ENCODE measurements at regions not wholly inside any gene's neighbourhood (a gene's known extent, or its start where the extent isn't known, plus 50 kb on each side); places are given as distances from the start of the nearest gene placed in this dataset.
"Not testable (repeated sequence)": the region's sequence is repeated elsewhere in the genome, so short reads cannot be mapped to it uniquely, and the experiment has no call there.

GRCh38 chr18:22822024-22822423, 111.1 kb upstream of the RBBP8 start:
- TF ChIP-seq POLR2A (IDR thresholded peaks at IDR 0.05) (no peak), CTCF (IDR thresholded peaks at IDR 0.05) (no peak)
- Histone ChIP-seq H3K27ac (no peak overlapping the region), H3K4me3 (no peak overlapping the region), H3K9me3 (no peaks in the 10 kb centered on the region), H3K36me3 (no peaks in the 10 kb centered on the region), H3K4me1 (no peaks in the 10 kb centered on the region), H3K27me3 (no peaks in the 10 kb centered on the region)
- no peak for DNase-seq

- no peaks in the 10 kb centered on the region for H3K36me3 ChIP-seq
- no peak overlapping the region for H3K27ac ChIP-seq
- DNase-seq: no peak
- no peak for TF ChIP-seq CTCF (IDR thresholded peaks at IDR 0.05)
- no peak for TF ChIP-seq POLR2A (IDR thresholded peaks at IDR 0.05)
- no peaks in the 10 kb centered on the region for H3K4me1 ChIP-seq
- H3K9me3 ChIP-seq: no peaks in the 10 kb centered on the region
- H3K4me3 ChIP-seq: no peak overlapping the region
- H3K27me3 ChIP-seq: no peaks in the 10 kb centered on the region
Measured at GRCh38 chr18:22822841-22823508, 110.2 kb upstream of the RBBP8 start.

GRCh38 chr18:22826726-22827125, 106.4 kb upstream of the RBBP8 start:
- no peak overlapping the region for H3K27ac ChIP-seq
- no peaks in the 10 kb centered on the region for H3K27me3 ChIP-seq
- H3K36me3 ChIP-seq: no peaks in the 10 kb centered on the region
- no peak overlapping the region for H3K4me3 ChIP-seq
- H3K4me1 ChIP-seq: no peaks in the 10 kb centered on the region
- DNase-seq: no peak
- no peak for TF ChIP-seq CTCF (IDR thresholded peaks at IDR 0.05)
- no peak for TF ChIP-seq POLR2A (IDR thresholded peaks at IDR 0.05)
- H3K9me3 ChIP-seq: no peaks in the 10 kb centered on the region

GRCh38 chr18:22827216-22827615, 105.9 kb upstream of the RBBP8 start:
- Histone ChIP-seq H3K4me1 (no peaks in the 10 kb centered on the region), H3K9me3 (no peaks in the 10 kb centered on the region), H3K27ac (no peak overlapping the region), H3K36me3 (no peaks in the 10 kb centered on the region), H3K27me3 (no peaks in the 10 kb centered on the region), H3K4me3 (no peak overlapping the region)
- TF ChIP-seq CTCF (IDR thresholded peaks at IDR 0.05) (no peak), POLR2A (IDR thresholded peaks at IDR 0.05) (no peak)
- no peak for DNase-seq

GRCh38 chr18:22827741-22828140, 105.4 kb upstream of the RBBP8 start:
- TF ChIP-seq CTCF (IDR thresholded peaks at IDR 0.05): no peak
- TF ChIP-seq POLR2A (IDR thresholded peaks at IDR 0.05): no peak
- no peak for DNase-seq
- no peak overlapping the region for H3K4me3 ChIP-seq
- no peak overlapping the region for H3K27ac ChIP-seq
- no peaks in the 10 kb centered on the region for H3K27me3 ChIP-seq
- no peaks in the 10 kb centered on the region for H3K9me3 ChIP-seq
- H3K36me3 ChIP-seq: no peaks in the 10 kb centered on the region
- H3K4me1 ChIP-seq: no peaks in the 10 kb centered on the region

- Histone ChIP-seq H3K4me1 (no peaks in the 10 kb centered on the region), H3K27ac (no peak overlapping the region), H3K36me3 (no peaks in the 10 kb centered on the region), H3K4me3 (no peak overlapping the region), H3K27me3 (no peaks in the 10 kb centered on the region), H3K9me3 (no peaks in the 10 kb centered on the region)
- DNase-seq: no peak
- TF ChIP-seq POLR2A (IDR thresholded peaks at IDR 0.05): no peak
- TF ChIP-seq CTCF (IDR thresholded peaks at IDR 0.05): no peak
Measured at GRCh38 chr18:22828171-22828570, 105.0 kb upstream of the RBBP8 start.

GRCh38 chr18:22828583-22828982, 104.5 kb upstream of the RBBP8 start:
- H3K27me3 ChIP-seq, H3K4me1 ChIP-seq, H3K27ac ChIP-seq, DNase-seq, H3K9me3 ChIP-seq, H3K4me3 ChIP-seq, H3K36me3 ChIP-seq: not testable (repeated sequence)

All from Peyer's patch (tissue), 4 donors.